RWPE1 (cell line): ENCODE measurements at regions not wholly inside any gene's neighbourhood (a gene's known extent, or its start where the extent isn't known, plus 50 kb on each side); places are given as distances from the start of the nearest gene placed in this dataset.

Source experiments
- CTCF ChIA-PET: fragments of 350-600 bp; sonication (Branson Sonifier 250); formaldehyde crosslinking; extraction: SDS; loops from one replicate; lab custom pipeline; 2021; lab: Yijun Ruan, JAX
- POLR2A ChIA-PET: fragments of 400-600 bp; formaldehyde crosslinking; extraction: SDS; loops from one replicate; lab custom pipeline; 2020; ENCODE audit warnings: antibody characterized with exemption; ENCODE audit not compliant: low non-redundant PET; lab: Yijun Ruan, JAX
- DNase-seq: peaks from one replicate; pipeline ENCODE4 v3.0.0; 2012; ENCODE audit warnings: low spot score
- H3K27ac ChIP-seq: fragments of 450-650 bp; 2 replicates; pipeline ENCODE4 v1.5.1; 2017
- TF ChIP-seq, protein P1 (sequence below): fragments of 450-650 bp; conservative IDR thresholded peaks from 2 replicates; pipeline ENCODE4 v1.5.1; 2017; ENCODE audit warnings: low read depth, mild to moderate bottlenecking

DNA sequence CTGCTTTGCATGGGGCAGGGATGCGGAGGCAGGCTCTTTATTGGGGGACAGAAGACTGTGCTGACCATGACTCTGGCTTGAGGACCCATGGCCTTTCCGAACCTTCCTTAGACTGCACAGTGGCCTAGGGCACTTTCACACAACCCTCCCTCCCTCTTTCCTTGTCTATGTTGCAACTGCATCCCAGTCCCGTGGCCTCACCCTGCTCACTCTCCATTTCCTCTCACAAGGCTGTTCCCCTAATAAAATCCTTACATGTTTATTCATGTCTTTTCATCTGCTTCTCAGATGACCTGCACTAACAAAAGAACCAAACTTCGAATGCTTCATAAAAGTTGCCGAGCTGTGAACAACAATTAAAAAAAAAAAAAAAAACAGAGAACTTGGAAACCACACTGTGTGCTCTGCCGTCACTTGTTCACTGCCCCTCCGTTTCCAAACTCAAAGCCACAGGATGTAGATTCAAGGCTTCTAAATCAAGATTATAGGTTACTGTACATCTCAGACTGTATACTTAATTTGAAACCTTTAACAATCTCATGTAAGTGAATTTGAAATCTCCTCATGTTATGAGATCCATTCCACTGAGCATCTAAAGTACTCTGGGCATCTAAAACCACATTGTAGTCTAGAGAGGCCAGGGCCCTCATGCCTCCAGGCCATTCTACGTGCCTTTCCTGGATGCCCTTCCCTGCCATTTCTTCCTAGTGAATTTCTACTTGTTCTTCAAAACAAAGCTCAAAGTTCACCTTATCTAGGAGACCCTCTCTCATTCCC lies 265.9 kb downstream of the SNX13 start:
- ChIA-PET POLR2A (no interaction called here), CTCF (no interaction called here)
- TF ChIP-seq, protein P1, sequence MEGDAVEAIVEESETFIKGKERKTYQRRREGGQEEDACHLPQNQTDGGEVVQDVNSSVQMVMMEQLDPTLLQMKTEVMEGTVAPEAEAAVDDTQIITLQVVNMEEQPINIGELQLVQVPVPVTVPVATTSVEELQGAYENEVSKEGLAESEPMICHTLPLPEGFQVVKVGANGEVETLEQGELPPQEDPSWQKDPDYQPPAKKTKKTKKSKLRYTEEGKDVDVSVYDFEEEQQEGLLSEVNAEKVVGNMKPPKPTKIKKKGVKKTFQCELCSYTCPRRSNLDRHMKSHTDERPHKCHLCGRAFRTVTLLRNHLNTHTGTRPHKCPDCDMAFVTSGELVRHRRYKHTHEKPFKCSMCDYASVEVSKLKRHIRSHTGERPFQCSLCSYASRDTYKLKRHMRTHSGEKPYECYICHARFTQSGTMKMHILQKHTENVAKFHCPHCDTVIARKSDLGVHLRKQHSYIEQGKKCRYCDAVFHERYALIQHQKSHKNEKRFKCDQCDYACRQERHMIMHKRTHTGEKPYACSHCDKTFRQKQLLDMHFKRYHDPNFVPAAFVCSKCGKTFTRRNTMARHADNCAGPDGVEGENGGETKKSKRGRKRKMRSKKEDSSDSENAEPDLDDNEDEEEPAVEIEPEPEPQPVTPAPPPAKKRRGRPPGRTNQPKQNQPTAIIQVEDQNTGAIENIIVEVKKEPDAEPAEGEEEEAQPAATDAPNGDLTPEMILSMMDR = no peak
- peak; percentile 86 for DNase-seq
- peak overlapping the region; percentile 93 for H3K27ac ChIP-seq

DNA sequence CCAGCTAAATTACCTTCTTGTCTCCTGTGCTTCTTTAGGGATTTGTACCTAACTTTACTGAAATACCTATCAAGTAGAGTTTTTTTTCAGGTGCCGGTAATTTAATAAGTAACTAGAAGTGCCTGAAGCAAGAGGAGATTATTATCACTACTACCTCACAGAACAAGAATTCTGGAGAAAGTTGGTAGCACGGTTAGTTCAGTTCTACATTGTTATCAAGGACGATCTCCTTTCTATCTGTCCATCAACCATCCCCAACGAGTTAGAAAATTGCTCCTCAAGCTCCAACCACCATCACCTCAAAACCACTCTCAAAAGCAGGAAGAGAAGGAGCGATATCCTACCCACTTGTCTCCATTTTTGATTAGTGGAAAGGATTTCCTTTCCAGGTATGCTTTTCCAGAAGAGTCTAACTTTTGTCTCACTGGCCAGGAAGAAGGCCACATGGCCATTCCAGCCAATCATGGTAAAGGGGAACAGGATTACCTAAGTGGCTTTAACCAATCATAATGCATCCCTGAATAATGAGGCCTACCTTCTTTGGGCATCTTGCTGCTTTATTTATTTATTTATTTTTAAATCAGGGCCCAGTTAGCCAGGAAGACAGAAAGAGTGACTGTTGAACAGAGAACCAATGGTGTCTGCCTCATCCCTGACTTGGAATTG lies 265.2 kb downstream of the SNX13 start:
- H3K27ac ChIP-seq = peak overlapping the region; percentile 93; the same call in 1 of the 2 replicates
- DNase-seq = no peak
- TF ChIP-seq, protein P1 = no peak
- POLR2A ChIA-PET = interaction anchor here (0.5 kb wide), 1 partner anchor 740 kb away, joined by 3 read pairs; no protein-coding TSS in a partner anchor
- CTCF ChIA-PET = no interaction called here

DNA sequence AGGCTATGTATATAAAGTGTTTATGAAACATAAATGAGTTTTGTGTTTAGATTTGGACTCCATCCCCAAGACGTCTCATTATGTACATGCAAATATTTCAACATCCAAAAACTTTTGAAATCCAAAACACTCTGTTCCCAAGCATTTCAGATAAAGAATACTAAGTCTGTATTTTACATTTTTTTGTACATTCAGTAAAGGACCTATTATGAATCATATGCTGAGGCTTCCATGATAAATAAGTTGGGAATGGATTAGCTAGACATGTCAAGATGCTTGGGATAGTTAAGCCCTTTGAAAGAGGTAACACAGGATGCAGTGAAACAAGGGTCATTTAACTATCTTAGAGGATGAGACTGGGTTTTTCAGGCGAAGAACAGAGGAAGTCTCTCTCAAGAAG lies 262.9 kb downstream of the SNX13 start:
- POLR2A ChIA-PET = no interaction called here

DNA sequence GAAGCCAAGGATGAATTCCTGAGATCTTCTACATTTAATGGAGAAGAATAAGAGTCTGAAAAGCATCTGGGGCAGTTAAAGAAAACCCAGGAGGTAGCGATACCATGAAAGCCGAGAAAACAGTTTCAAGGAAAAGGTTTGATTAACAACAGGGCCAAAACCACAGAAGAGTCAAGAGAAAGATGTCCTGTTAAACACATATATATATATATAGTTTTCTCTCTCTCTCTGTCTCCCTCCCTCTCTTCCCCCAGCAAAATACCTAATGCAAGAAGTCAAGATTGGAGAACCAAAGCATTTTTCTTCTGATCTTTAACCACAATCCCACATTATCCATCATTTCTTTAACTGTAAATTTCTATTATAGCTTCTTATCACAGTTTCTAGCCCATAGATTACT lies 261.4 kb downstream of the SNX13 start:
- TF ChIP-seq, protein P1 = no peak
- H3K27ac ChIP-seq = peak overlapping the region; percentile 92
- no peak for DNase-seq
- ChIA-PET POLR2A (no interaction called here), CTCF (interaction anchor here (0.7 kb wide), 1 partner anchor 54 kb away, joined by 3 read pairs; no protein-coding TSS in a partner anchor)

More for the DNA sequence above, 262.9 kb downstream of the SNX13 start:
- DNase-seq = no peak
- TF ChIP-seq, protein P1 = no peak
- no peak overlapping the region for H3K27ac ChIP-seq
- CTCF ChIA-PET = no interaction called here

DNA sequence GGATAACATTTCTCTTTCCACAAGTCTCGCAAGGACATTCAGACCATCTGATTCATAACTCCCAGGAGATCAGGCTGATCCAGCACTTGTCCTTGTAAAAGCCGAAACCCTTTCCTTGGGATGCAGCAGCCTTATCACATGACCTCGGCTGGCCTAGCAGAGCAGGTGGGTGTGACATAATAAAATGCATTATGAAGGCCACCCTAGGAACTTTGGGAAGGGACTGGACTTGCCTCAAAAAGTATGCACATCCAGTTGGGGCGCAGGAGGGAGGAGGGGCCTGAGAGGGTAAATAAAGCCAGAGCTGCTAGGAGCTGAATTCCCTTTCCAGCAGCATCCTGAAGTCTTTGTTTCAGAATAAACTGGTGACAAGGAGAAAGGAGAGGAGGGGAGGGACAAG lies 260.8 kb downstream of the SNX13 start:
- TF ChIP-seq, protein P1 = no peak
- ChIA-PET POLR2A (no interaction called here), CTCF (interaction anchor here (0.6 to 1.0 kb wide), 2 partner anchors 11 to 761 kb away, joined by 3 read pairs; no protein-coding TSS in a partner anchor)
- H3K27ac ChIP-seq = peak overlapping the region; percentile 92
- DNase-seq = no peak

DNA sequence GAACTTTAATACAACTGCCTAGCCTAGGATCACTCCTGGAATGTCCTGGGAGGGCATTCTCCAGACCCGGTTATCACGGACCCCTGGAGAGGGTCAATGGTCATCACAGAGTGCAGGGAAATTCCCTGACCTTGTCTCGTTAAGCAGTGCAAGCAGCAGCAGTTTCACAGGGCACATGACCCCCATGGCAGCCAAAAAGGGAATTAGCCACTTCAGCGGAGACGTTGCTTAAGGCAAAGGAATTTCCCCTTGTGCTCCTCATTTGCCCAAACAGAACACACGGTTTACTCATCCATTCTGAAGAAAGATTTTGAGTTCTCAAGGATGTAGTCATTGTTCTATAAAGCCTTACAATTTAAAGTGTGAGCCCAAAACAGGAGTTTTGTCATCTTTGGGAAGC lies 260.3 kb downstream of the SNX13 start:
- TF ChIP-seq, protein P1 = no peak
- DNase-seq = peak; percentile 73
- H3K27ac ChIP-seq = peak overlapping the region; percentile 92
- CTCF ChIA-PET = interaction anchor here (0.6 to 1.0 kb wide), 4 partner anchors 12 to 1021 kb away, joined by 3 to 5 read pairs (median 3); no protein-coding TSS in a partner anchor
- POLR2A ChIA-PET = no interaction called here
